ENCODE measurements at regions not wholly inside any gene's neighbourhood (a gene's known extent, or its start where the extent isn't known, plus 50 kb on each side); places are given as distances from the start of the nearest gene placed in this dataset.
"Not testable (repeated sequence)": the region's sequence is repeated elsewhere in the genome, so short reads cannot be mapped to it uniquely, and the experiment has no call there.

- TF ChIP-seq CTCF (conservative IDR thresholded peaks at IDR 0.05); ZFX (IDR thresholded peaks at IDR 0.05): not testable (repeated sequence)
Measured at GRCh38 chrX:85663970-85664369, 284.5 kb upstream of the POF1B start.

All from C4-2B (cell line).